ENCODE measurements at regions not wholly inside any gene's neighbourhood (a gene's known extent, or its start where the extent isn't known, plus 50 kb on each side); places are given as distances from the start of the nearest gene placed in this dataset.
"Not testable (repeated sequence)": the region's sequence is repeated elsewhere in the genome, so short reads cannot be mapped to it uniquely, and the experiment has no call there.

- H3K9me1 ChIP-seq (ENCODE audit: insufficient read depth, low read length); H2AK9ac ChIP-seq (replicated peaks; ENCODE audit: low read depth, low read length, poor library complexity); BruUV-seq (replicated peaks); in situ Hi-C loops (cut with MboI; ENCODE audit: low sequenced_read_pairs); H3K14ac ChIP-seq (replicated peaks; ENCODE audit: low read depth, low read length); ATAC-seq (ENCODE audit: low read depth); H3K4ac ChIP-seq (ENCODE audit: low read depth, low read length); H3K23ac ChIP-seq (ENCODE audit: low read depth, low read length); H3K27ac ChIP-seq (ENCODE audit: insufficient read depth, low read length); H2BK15ac ChIP-seq (ENCODE audit: low read depth, low read length); H4K5ac ChIP-seq (ENCODE audit: low read depth, low read length); H3K4me2 ChIP-seq (ENCODE audit: low read depth, low read length); H3K27me3 ChIP-seq (ENCODE audit: control insufficient read depth, insufficient read depth, low read length); intact Hi-C loops (cut with micrococcal nuclease); H3K9me3 ChIP-seq (ENCODE audit: control insufficient read depth, insufficient read depth, low read length); H2BK120ac ChIP-seq (ENCODE audit: low read depth, low read length); H2BK5ac ChIP-seq (ENCODE audit: low read depth, low read length, poor library complexity, severe bottlenecking); H4K20me1 ChIP-seq (ENCODE audit: insufficient read depth, low read length); H4K8ac ChIP-seq (ENCODE audit: low read depth in 2 of 2, low read length in 2 of 2); H3K56ac ChIP-seq (ENCODE audit: extremely low read depth, insufficient read depth, low read length); H2AFZ ChIP-seq (replicated peaks; ENCODE audit: low read length, poor library complexity); H3K4me3 ChIP-seq (ENCODE audit: insufficient read depth, low read depth, low read length); H3K36me3 ChIP-seq (ENCODE audit: control insufficient read depth, insufficient read depth, low read length); H3K9ac ChIP-seq (ENCODE audit: low read depth, low read length); DNase-seq; H3K79me1 ChIP-seq (ENCODE audit: low read depth in 1 of 2, low read length in 2 of 2); H2BK20ac ChIP-seq (ENCODE audit: low read depth, low read length); H3K18ac ChIP-seq (ENCODE audit: low read depth, low read length); H2AK5ac ChIP-seq (ENCODE audit: low read depth, low read length); H3K4me1 ChIP-seq (ENCODE audit: control insufficient read depth, insufficient read depth, low read length); H4K91ac ChIP-seq (ENCODE audit: insufficient read depth, low read depth, low read length); dilution Hi-C loops (cut with HindIII; ENCODE audit: low sequenced_read_pairs, unreplicated experiment); POLR2A ChIA-PET (ENCODE audit: unreplicated experiment): not testable (repeated sequence)
- WGBS, 2 experiments (ENCODE audit: extremely low coverage in 2 of 2, insufficient read length in 1 of 2): no CpG with 5 or more reads among the region's 3 CpGs
- CTCF ChIA-PET: interaction anchor here (0.7 kb wide), 1 partner anchor 742 kb away, joined by 3 read pairs; no protein-coding TSS in a partner anchor
Measured at GRCh38 chr5:89634176-89634575, 751.2 kb upstream of the MEF2C start.

GRCh38 chr5:89630064-89630463, 747.1 kb upstream of the MEF2C start:
- H3K79me1 ChIP-seq (ENCODE audit: low read depth in 1 of 2, low read length in 2 of 2); H3K4me3 ChIP-seq (ENCODE audit: insufficient read depth, low read depth, low read length); H3K27ac ChIP-seq (ENCODE audit: insufficient read depth, low read length); H3K36me3 ChIP-seq (ENCODE audit: control insufficient read depth, insufficient read depth, low read length); H3K56ac ChIP-seq (ENCODE audit: extremely low read depth, insufficient read depth, low read length); CTCF ChIA-PET; in situ Hi-C loops (cut with MboI; ENCODE audit: low sequenced_read_pairs); H3K14ac ChIP-seq (replicated peaks; ENCODE audit: low read depth, low read length); POLR2A ChIA-PET (ENCODE audit: unreplicated experiment); intact Hi-C loops (cut with micrococcal nuclease); H2BK120ac ChIP-seq (ENCODE audit: low read depth, low read length); DNase-seq; H2AFZ ChIP-seq (replicated peaks; ENCODE audit: low read length, poor library complexity); H2AK9ac ChIP-seq (replicated peaks; ENCODE audit: low read depth, low read length, poor library complexity); H4K91ac ChIP-seq (ENCODE audit: insufficient read depth, low read depth, low read length); H3K4me1 ChIP-seq (ENCODE audit: control insufficient read depth, insufficient read depth, low read length); H4K20me1 ChIP-seq (ENCODE audit: insufficient read depth, low read length); H3K27me3 ChIP-seq (ENCODE audit: control insufficient read depth, insufficient read depth, low read length); H3K4ac ChIP-seq (ENCODE audit: low read depth, low read length); H4K5ac ChIP-seq (ENCODE audit: low read depth, low read length); H3K18ac ChIP-seq (ENCODE audit: low read depth, low read length); ATAC-seq (ENCODE audit: low read depth); H2BK20ac ChIP-seq (ENCODE audit: low read depth, low read length); H3K9me3 ChIP-seq (ENCODE audit: control insufficient read depth, insufficient read depth, low read length); H3K23ac ChIP-seq (ENCODE audit: low read depth, low read length); H2BK15ac ChIP-seq (ENCODE audit: low read depth, low read length); H2AK5ac ChIP-seq (ENCODE audit: low read depth, low read length); H3K4me2 ChIP-seq (ENCODE audit: low read depth, low read length); H3K9ac ChIP-seq (ENCODE audit: low read depth, low read length); H3K9me1 ChIP-seq (ENCODE audit: insufficient read depth, low read length); H2BK5ac ChIP-seq (ENCODE audit: low read depth, low read length, poor library complexity, severe bottlenecking); H4K8ac ChIP-seq (ENCODE audit: low read depth in 2 of 2, low read length in 2 of 2); BruUV-seq (replicated peaks); dilution Hi-C loops (cut with HindIII; ENCODE audit: low sequenced_read_pairs, unreplicated experiment): not testable (repeated sequence)
